ENCODE measurements at regions not wholly inside any gene's neighbourhood (a gene's known extent, or its start where the extent isn't known, plus 50 kb on each side); places are given as distances from the start of the nearest gene placed in this dataset.

- TF ChIP-seq CTCF (IDR thresholded peaks at IDR 0.05) (no peak), POLR2A (IDR thresholded peaks at IDR 0.05) (no peak)
These were observed 394.6 kb downstream of the AEBP2 start for GRCh38 chr12:19833775-19834501.

Data from heart left ventricle (tissue), 13 donors.